Body of pancreas (tissue), 4 donors: ENCODE measurements at regions not wholly inside any gene's neighbourhood (a gene's known extent, or its start where the extent isn't known, plus 50 kb on each side); places are given as distances from the start of the nearest gene placed in this dataset.

Experiments
- POLR2A ChIP-seq, 3 donors: fragments of 450-650 bp; IDR thresholded peaks; one replicate each; pipeline ENCODE4 v1.6.1; 2016; ENCODE audit warnings: antibody characterized with exemption in 3 of 3, mild to moderate bottlenecking in 2 of 3
- TF ChIP-seq, protein P1 (sequence below), 7 experiments: fragments of 450-650 bp in 4 of 7; fragments of 200-600 bp in 3 of 7; sonication (generic) in 3 of 7; IDR thresholded peaks; one replicate each; pipeline ENCODE4 v1.5.1; 2016 to 2019; ENCODE audit warnings: antibody characterized with exemption in 7 of 7

DNA sequence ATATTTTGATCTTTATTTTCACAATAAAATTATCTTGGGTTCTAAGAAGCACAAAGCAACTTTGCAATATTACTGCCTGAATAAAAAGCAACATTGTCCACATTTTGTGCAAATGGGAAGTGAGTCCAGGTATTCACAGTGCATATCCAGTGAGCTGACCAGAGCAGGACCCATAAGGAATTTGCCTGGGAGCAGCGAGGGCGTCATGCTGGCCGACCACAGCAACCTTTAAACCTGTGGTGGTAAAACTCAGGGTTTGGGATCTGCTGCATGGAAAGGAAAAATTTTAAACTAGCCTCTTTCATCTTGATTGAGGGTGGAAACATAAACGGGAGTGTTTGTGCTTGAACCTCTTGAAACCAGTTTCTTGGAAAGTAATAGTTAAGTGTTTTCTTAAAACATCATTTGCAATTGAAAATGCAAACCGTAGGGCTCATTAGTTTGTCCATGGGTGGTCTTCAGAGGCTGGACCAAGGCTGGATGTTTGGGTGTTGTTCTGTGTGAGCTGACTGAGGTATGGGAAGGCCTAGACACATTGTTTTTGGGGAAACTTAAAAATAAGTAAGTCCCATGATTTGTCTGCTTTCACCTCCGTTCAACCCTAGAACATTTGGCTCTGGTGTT, 85.0 kb upstream of the ANKH start:
- TF ChIP-seq, protein P1, sequence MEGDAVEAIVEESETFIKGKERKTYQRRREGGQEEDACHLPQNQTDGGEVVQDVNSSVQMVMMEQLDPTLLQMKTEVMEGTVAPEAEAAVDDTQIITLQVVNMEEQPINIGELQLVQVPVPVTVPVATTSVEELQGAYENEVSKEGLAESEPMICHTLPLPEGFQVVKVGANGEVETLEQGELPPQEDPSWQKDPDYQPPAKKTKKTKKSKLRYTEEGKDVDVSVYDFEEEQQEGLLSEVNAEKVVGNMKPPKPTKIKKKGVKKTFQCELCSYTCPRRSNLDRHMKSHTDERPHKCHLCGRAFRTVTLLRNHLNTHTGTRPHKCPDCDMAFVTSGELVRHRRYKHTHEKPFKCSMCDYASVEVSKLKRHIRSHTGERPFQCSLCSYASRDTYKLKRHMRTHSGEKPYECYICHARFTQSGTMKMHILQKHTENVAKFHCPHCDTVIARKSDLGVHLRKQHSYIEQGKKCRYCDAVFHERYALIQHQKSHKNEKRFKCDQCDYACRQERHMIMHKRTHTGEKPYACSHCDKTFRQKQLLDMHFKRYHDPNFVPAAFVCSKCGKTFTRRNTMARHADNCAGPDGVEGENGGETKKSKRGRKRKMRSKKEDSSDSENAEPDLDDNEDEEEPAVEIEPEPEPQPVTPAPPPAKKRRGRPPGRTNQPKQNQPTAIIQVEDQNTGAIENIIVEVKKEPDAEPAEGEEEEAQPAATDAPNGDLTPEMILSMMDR (IDR thresholded peaks at IDR 0.05): no peak
- no peak for TF ChIP-seq POLR2A (IDR thresholded peaks at IDR 0.05)
